Psoas muscle (tissue), 7 donors: ENCODE measurements at regions not wholly inside any gene's neighbourhood (a gene's known extent, or its start where the extent isn't known, plus 50 kb on each side); places are given as distances from the start of the nearest gene placed in this dataset.
"Not testable (repeated sequence)": the region's sequence is repeated elsewhere in the genome, so short reads cannot be mapped to it uniquely, and the experiment has no call there.

ENCODE experiments used
- ATAC-seq, 4 donors: fragments of 200-7000 bp; cut with Tn5 transposase; one replicate each; pipeline ENCODE4 v1.9.1; 2020; ENCODE audit warnings: moderate library complexity in 3 of 4, mild to moderate bottlenecking in 2 of 4
- DNase-seq, 2 donors: peaks; one replicate each; pipeline ENCODE4 v3.0.0-alpha.2; 2020
- H3K27ac ChIP-seq: fragments of 200-600 bp; one replicate; pipeline ENCODE4 v1.8.0; 2022
- H3K27me3 ChIP-seq, 3 donors: fragments of 200-600 bp in 1 of 3; one replicate each; pipeline versions ENCODE4 v1.6.1 to v1.8.0; 2013 to 2022; ENCODE audit warnings: low read length in 2 of 3, mild to moderate bottlenecking in 2 of 3, moderate library complexity in 1 of 3; ENCODE audit not compliant: insufficient read depth in 3 of 3
- H3K36me3 ChIP-seq, 2 donors: fragments of 200-600 bp in 1 of 2; one replicate each; pipeline versions ENCODE4 v1.6.1 to v1.8.0; 2013 to 2022; ENCODE audit warnings: low read depth in 1 of 2, mild to moderate bottlenecking in 1 of 2, moderate library complexity in 1 of 2; ENCODE audit not compliant: insufficient read depth in 1 of 2
- H3K4me1 ChIP-seq: fragments of 200-600 bp; one replicate; pipeline ENCODE4 v1.8.0; 2022
- H3K4me3 ChIP-seq: fragments of 200-600 bp; one replicate; pipeline ENCODE4 v1.8.0; 2022; ENCODE audit warnings: mild to moderate bottlenecking
- H3K9me3 ChIP-seq: fragments of 200-600 bp; one replicate; pipeline ENCODE4 v1.8.0; 2022
- CTCF ChIP-seq: fragments of 200-600 bp; IDR thresholded peaks from one replicate; pipeline ENCODE4 v1.8.0; 2022; ENCODE audit warnings: antibody characterized with exemption
- WGBS, 3 donors: extraction: QIAGEN DNeasy Blood & Tissue Kit; methylation state at CpG; one replicate each; pipeline versions ENCODE4 v1.1.6 to v1.1.7; 2013; 5-methylcytosine and 5-hydroxymethylcytosine counted together
- intact Hi-C, 2 donors: fragments of 100-400 bp; cut with DNase I; formaldehyde crosslinking; loops; one replicate each; pipeline versions ENCODE4 v1.11.0 to v1.14.2; 2022
- donor health status: healthy with polysubstance abuse.
- donor health status: DM: no; HTN: no; CAD: no; lungs with moderate emphysema.
- donor health status: Bipolar disorder and iron deficiency.
- donor health status: healthy.
- donor health status: DM: yes; HTN: yes; CAD: no.
- donor health status: DM: no; HTN: no; CAD: no.
- donor health status: DM: yes; HTN: yes; CAD: no.

DNA sequence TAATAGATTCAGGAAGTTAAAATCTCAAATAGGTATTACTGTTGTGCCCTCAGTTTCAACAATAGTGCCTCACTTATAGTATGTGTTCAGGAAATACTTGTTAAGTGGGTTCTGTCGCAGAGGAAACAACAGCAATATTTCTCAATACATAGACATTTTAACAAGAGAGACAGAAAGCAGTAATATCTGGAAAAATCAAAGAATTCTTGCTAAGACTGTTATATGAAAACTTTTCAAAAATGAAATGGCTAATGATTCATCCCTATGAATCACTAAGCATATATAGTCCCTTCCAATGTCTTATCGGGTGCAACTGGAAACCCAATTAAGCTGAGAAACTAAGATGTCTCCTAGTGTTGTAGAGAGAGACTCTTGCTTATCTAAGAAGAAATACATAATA, 668.9 kb downstream of the TFAP2A start:
- WGBS, 3 donors, result 87 to 89% (median 88%) methylated on average over 2 of the region's 2 CpGs
- no peaks in the 10 kb centered on the region for H3K4me1 ChIP-seq
- no peak for TF ChIP-seq CTCF

DNA sequence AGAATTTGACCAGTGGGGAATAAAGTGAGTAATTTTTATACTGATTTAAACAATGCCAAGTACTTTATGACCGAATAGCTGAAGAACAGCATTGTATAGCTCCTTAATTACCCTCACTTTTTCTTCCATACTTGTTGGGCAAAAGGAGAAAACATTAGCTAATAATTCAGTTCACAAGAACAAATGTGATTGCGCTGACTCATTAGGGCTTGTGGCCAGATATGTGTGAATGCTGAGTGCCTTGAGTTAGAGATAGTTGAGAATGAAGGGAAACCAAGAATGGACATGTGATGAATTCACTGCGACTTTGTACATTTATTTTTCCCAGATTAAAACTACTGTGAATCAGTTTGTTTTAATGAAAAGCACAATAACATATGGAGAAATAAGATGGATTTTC, 669.4 kb downstream of the TFAP2A start:
- WGBS, 3 donors, result 51 to 54% (median 51%) methylated on average over 3 of the region's 3 CpGs
- Histone ChIP-seq H3K9me3 (no peaks in the 10 kb centered on the region), H3K27ac (no peak overlapping the region), H3K4me1 (no peaks in the 10 kb centered on the region), H3K27me3 (no peaks in the 10 kb centered on the region), H3K4me3 (no peak overlapping the region), H3K36me3 (no peaks in the 10 kb centered on the region)
- ATAC-seq (no peak), DNase-seq (no peak)
- intact Hi-C loops, result no loop called here
- no peak for TF ChIP-seq CTCF

More for the DNA sequence above, 668.9 kb downstream of the TFAP2A start:
- no peak for ATAC-seq
- Histone ChIP-seq H3K4me3 (no peak overlapping the region), H3K27ac (no peak overlapping the region), H3K9me3 (no peaks in the 10 kb centered on the region), H3K36me3 (no peaks in the 10 kb centered on the region), H3K27me3 (no peaks in the 10 kb centered on the region)
- intact Hi-C loops, result no loop called here
- DNase-seq, result no peak

DNA sequence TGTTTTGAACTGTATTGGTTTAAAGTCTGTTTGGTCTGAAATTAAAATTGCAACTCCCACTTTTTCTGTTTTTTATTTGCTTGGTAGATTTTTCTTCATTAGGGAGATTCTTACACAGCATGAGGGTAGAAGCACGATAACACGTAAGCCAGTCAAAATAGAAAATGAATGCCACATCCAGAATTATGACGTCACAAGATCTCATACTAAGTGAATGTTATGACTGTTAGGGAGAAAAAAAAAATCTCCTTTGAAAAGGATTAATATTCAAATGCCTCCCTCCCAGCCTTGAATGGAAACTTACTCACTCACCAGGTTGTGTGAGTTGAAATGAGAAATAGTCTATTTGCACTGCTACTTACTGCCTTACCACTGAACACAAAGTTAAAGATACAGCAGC, 670.8 kb downstream of the TFAP2A start:
- Histone ChIP-seq H3K36me3 (no peaks in the 10 kb centered on the region), H3K4me3 (no peak overlapping the region), H3K9me3 (no peaks in the 10 kb centered on the region), H3K27ac (no peak overlapping the region), H3K4me1 (no peaks in the 10 kb centered on the region), H3K27me3 (no peaks in the 10 kb centered on the region)
- no peak for ATAC-seq
- intact Hi-C loops, result no loop called here
- DNase-seq, result no peak
- TF ChIP-seq CTCF, result no peak
- WGBS, 3 donors, result 83 to 92% (median 86%) methylated on average over 3 of the region's 3 CpGs

GRCh38 chr6:9732056-9732455, 682.8 kb downstream of the TFAP2A start:
- H3K27ac ChIP-seq, result no peak overlapping the region
- intact Hi-C loops, result no loop called here
- H3K27me3 ChIP-seq, result no peaks in the 10 kb centered on the region
- H3K4me1 ChIP-seq, result no peaks in the 10 kb centered on the region
- no peaks in the 10 kb centered on the region for H3K9me3 ChIP-seq
- TF ChIP-seq CTCF, result no peak
- H3K36me3 ChIP-seq, result no peaks in the 10 kb centered on the region
- H3K4me3 ChIP-seq, result no peak overlapping the region
- no peak for DNase-seq
- WGBS, 3 donors, result 80 to 93% (median 92%) methylated on average over 1 of the region's 1 CpG
- ATAC-seq, result no peak

DNA sequence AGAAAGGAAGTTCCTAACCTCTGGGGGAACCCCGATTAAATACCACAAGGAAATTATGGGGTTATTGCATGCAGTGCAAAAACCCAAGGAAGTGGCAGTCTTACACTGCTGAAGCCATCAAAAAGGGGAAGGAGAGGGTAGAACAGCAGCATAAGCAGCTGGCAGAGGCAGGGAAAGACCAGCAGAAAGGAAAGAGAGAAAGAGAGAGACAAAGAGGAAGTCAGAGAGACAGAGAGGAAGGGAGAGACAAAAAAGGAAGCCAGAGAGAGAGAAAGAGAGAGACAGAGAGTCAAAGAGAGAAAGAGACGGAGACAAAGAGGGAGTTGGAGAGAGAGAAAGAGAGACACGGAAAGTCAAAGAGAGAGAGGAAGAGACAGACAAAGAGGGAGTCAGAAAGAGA, 689.1 kb downstream of the TFAP2A start:
- H3K27ac ChIP-seq, H3K9me3 ChIP-seq, H3K36me3 ChIP-seq, H3K4me3 ChIP-seq, intact Hi-C loops, H3K4me1 ChIP-seq, ATAC-seq, H3K27me3 ChIP-seq, DNase-seq: not testable (repeated sequence)
- WGBS, 3 donors, result 80 to 91% (median 86%) methylated on average over 3 of the region's 3 CpGs
